GM20000 (cell line): ENCODE measurements at regions not wholly inside any gene's neighbourhood (a gene's known extent, or its start where the extent isn't known, plus 50 kb on each side); places are given as distances from the start of the nearest gene placed in this dataset.
"Not testable (repeated sequence)": the region's sequence is repeated elsewhere in the genome, so short reads cannot be mapped to it uniquely, and the experiment has no call there.

Source experiments
- DNase-seq: peaks from one replicate; pipeline ENCODE4 v3.0.0; 2012; ENCODE audit warnings: low spot score
- CTCF ChIP-seq: IDR thresholded peaks from 2 replicates; pipeline ENCODE4 v1.5.1; 2012; ENCODE audit warnings: mild to moderate bottlenecking, control low read depth; ENCODE audit errors: extremely low read depth, missing control alignments

GRCh38 chr6:8944548-8944947 is 509.2 kb upstream of the SLC35B3 start:
- no peak for DNase-seq
- no peak for TF ChIP-seq CTCF

- no peak for DNase-seq
- TF ChIP-seq CTCF: no peak
Observed at GRCh38 chr6:8943073-8943472, 507.7 kb upstream of the SLC35B3 start.

- no peak for TF ChIP-seq CTCF
- DNase-seq: no peak
Observed at GRCh38 chr6:8941577-8941976, 506.2 kb upstream of the SLC35B3 start.

GRCh38 chr6:8940356-8940755 is 505.0 kb upstream of the SLC35B3 start:
- TF ChIP-seq CTCF: no peak
- DNase-seq: no peak

GRCh38 chr6:8939615-8940014 is 504.3 kb upstream of the SLC35B3 start:
- no peak for TF ChIP-seq CTCF
- DNase-seq: no peak

- no peak for DNase-seq
- no peak for TF ChIP-seq CTCF
Observed at GRCh38 chr6:8934318-8934717, 499.0 kb upstream of the SLC35B3 start.

GRCh38 chr6:8930009-8930408 is 494.7 kb upstream of the SLC35B3 start:
- TF ChIP-seq CTCF: no peak
- DNase-seq: no peak

- not testable (repeated sequence) for DNase-seq
Observed at GRCh38 chr6:8920244-8920643, 484.9 kb upstream of the SLC35B3 start.
